Epithelial cell of proximal tubule (primary cell): ENCODE measurements at regions not wholly inside any gene's neighbourhood (a gene's known extent, or its start where the extent isn't known, plus 50 kb on each side); places are given as distances from the start of the nearest gene placed in this dataset.

Experiments used
- DNase-seq: peaks from one replicate; pipeline ENCODE4 v3.0.0-alpha.2; 2011; ENCODE audit warnings: low read depth
- H3K4me3 ChIP-seq: 2 replicates; pipeline ENCODE4 v1.5.1; 2011; ENCODE audit warnings: low read depth, mild to moderate bottlenecking, low read length
- TF ChIP-seq, protein P1 (sequence below): conservative IDR thresholded peaks from 2 replicates; pipeline ENCODE4 v1.5.1; 2012; ENCODE audit warnings: low read depth, mild to moderate bottlenecking, low read length

DNA sequence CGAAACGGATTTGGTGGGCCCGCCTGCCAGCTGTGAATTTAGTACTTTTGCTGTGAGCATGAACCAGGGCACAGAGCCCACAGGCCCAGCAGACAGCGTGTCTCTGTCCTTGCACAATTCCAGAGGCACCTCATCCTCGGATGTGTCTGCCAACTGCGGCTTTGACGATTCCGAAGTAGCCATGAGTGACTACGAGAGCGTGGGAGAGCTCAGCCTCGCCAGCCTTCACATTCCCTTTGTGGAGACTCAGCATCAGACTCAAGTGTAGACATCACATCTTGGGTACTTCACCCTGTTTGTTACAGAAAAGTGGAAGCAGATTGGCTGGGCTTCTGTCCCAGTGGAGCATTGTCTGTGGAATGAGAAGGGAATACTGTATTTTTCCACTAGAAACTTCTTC lies 78.6 kb upstream of the MTNR1B start:
- no peak overlapping the region for H3K4me3 ChIP-seq
- TF ChIP-seq, protein P1, sequence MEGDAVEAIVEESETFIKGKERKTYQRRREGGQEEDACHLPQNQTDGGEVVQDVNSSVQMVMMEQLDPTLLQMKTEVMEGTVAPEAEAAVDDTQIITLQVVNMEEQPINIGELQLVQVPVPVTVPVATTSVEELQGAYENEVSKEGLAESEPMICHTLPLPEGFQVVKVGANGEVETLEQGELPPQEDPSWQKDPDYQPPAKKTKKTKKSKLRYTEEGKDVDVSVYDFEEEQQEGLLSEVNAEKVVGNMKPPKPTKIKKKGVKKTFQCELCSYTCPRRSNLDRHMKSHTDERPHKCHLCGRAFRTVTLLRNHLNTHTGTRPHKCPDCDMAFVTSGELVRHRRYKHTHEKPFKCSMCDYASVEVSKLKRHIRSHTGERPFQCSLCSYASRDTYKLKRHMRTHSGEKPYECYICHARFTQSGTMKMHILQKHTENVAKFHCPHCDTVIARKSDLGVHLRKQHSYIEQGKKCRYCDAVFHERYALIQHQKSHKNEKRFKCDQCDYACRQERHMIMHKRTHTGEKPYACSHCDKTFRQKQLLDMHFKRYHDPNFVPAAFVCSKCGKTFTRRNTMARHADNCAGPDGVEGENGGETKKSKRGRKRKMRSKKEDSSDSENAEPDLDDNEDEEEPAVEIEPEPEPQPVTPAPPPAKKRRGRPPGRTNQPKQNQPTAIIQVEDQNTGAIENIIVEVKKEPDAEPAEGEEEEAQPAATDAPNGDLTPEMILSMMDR = no peak
- DNase-seq = no peak

DNA sequence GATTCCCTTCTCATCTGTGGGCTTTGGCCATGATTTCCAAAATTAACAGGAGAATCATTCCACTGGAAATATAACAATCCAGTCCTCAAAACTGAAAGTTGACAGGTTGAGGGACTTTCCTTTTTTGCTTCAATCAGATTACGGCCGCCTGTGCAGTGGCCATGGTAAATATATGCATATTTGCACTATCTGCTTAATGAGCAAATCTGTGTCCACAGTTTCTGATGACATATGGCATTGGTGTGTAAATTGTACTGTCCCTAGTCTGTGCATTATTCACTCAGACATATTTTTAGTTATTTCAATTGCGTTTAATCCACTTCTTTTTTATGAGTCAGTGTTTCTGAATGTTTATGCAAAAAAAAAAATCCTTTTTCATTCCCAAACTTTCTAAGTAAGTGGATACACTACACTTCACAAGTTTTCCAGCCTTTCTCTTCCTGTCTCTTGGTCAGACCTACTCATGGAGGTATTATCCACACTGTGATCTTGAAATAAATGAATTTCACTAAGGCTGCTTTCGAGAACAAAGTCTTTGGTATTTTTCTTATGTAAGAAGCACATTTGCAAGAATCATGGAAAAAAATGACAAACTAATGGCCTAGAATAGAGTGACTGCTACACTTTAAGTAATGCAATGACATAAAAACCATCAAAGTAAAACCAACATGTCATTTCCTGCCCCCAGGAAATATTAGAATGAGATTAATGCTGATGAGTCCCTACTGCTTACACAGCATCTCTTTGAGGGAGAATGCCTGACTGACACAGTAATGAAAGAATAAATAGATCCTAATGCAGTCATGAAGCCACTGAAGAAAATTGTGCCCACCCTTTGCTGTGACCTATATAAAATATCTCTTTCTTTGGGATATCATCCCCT lies 76.4 kb upstream of the MTNR1B start:
- no peak for DNase-seq
- no peak overlapping the region for H3K4me3 ChIP-seq
- TF ChIP-seq, protein P1 = no peak

DNA sequence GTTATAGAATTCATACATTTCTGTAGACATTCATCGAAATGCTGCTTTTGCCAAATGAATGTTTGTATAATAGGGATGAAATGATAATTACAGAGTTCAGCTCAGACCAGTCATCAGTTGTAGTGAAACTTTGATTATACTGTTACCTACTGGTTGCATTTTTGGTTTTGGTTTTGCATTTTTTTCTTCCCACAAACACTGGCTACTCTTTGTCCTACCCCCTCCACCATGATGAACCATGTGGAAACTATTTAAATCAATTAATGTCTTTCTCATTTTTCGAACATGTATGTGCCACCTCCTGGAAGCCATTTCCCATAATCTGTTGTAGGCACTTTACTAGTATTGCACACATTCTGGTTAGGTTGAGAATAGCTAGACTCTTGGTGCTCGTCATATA lies 75.3 kb upstream of the MTNR1B start:
- TF ChIP-seq, protein P1 = no peak
- H3K4me3 ChIP-seq = no peak overlapping the region
- DNase-seq = no peak

DNA sequence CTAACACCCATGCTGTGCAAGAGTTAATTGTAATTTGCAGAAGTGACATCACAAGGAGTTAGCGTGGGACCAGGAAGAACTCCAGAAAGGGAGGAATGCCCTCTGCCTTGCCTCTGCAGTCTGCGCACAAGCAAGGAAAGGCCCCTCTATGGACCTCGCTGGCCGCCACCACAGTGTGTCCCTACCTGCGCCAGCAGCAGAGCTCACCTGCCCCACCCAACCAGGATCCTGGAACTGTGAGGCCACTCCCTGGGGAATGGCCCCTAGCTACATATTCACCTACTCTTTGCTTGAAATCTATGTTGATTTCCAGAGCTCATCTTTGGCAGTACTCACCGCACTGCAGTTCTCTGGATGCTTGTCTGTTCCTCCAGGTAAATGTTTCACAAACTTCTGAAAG lies 72.0 kb upstream of the MTNR1B start:
- no peak overlapping the region for H3K4me3 ChIP-seq
- no peak for DNase-seq
- TF ChIP-seq, protein P1 = no peak

DNA sequence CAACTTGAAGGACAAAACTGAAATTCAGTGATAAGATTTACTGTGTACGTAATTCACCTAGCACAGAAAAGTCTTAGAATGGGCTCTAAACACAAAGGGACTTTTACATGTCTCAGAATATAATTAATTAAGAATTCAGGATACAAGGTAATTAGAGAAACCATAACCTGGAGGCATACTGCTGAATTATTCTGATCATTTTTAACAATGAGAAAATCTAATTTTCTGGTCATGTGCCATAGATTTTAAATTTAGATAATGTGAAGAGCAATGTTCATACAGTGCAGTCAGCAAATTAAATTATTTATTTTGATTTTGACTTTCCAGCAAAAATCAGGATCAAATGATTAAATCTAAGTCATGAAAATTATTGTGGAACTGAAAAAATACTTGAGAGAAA lies 67.0 kb upstream of the MTNR1B start:
- H3K4me3 ChIP-seq = no peak overlapping the region
- no peak for DNase-seq
- TF ChIP-seq, protein P1 = no peak

DNA sequence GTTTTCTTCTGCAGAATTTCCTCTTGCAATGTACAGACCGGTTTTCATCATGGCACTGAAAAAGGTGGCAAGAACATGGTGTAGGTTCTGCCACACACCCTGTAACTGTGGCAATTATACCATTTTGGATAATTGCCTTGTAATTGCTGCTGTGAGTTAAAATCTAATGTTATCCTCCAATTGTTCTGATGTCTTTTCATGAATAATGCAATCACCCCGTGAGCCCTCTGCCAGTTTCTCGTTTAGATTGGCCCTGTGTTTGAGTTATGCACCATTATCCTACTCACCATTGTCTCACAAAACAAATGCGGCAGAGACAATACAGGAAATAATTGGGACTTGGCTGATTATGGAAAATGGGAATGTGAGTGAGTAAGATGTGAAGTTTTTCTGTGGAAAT lies 61.8 kb upstream of the MTNR1B start:
- TF ChIP-seq, protein P1 = no peak
- no peak overlapping the region for H3K4me3 ChIP-seq
- no peak for DNase-seq

DNA sequence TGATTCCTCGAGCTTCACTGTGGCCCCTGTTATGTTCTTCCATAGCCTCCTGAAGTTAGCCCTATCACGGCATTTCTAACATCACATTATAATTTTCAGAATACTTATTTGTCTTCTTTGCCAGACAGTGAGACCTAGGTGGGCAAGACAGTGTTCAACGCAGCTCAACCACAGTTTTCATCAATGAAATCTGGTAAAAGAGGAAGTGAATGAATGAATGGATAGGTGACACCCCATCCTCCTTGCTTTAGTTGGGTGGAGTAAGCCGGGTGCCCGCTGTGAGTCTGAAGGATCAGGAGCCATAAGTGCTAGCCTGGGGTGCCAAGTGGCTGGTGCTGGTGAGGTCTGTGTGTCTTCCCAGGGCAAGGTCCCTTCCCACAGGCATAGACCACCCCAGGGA lies 60.2 kb upstream of the MTNR1B start:
- TF ChIP-seq, protein P1 = no peak
- no peak overlapping the region for H3K4me3 ChIP-seq
- DNase-seq = no peak
